Panc1 (cell line): ENCODE measurements at regions not wholly inside any gene's neighbourhood (a gene's known extent, or its start where the extent isn't known, plus 50 kb on each side); places are given as distances from the start of the nearest gene placed in this dataset.

Experiments
- ATAC-seq: fragments of 200-7000 bp; cut with Tn5 transposase; 2 replicates; pipeline ENCODE4 v1.9.1; 2020; ENCODE audit warnings: mild to moderate bottlenecking, moderate library complexity
- BruUV-seq: library from RNA; stranded (reverse); fragments of 400-500 nt; replicated peaks from 2 replicates; lab custom pipeline; 2021; lab: Mats Ljungman, UMichigan
- CTCF ChIA-PET: fragments of 300-600 bp; sonication (Branson Sonifier 250); formaldehyde crosslinking; loops from one replicate; lab custom pipeline; 2022; ENCODE audit warnings: antibody characterized with exemption; lab: Charles Lee
- POLR2A ChIA-PET: fragments of 300-600 bp; sonication (Branson Sonifier 250); formaldehyde crosslinking; loops from one replicate; lab custom pipeline; 2022; ENCODE audit warnings: antibody characterized with exemption; lab: Charles Lee
- DNase-seq: peaks from one replicate; pipeline ENCODE4 v3.0.0-alpha.2; 2010; ENCODE audit warnings: low read depth, low spot score
- H3K27ac ChIP-seq: 2 replicates; pipeline ENCODE4 v1.5.1; 2011; ENCODE audit warnings: mild to moderate bottlenecking, low read length, inconsistent platforms
- H3K27me3 ChIP-seq: fragments of 200-500 bp; sonication (Bioruptor generic); 2 replicates; pipeline ENCODE4 v1.6.0; 2014; ENCODE audit warnings: low read length, inconsistent platforms; ENCODE audit not compliant: control insufficient read depth, insufficient read depth
- H3K36me3 ChIP-seq: fragments of 200-500 bp; sonication (Bioruptor generic); 2 replicates; pipeline ENCODE4 v1.5.1; 2014; ENCODE audit warnings: inconsistent platforms, mild to moderate bottlenecking, low read length, moderate library complexity; ENCODE audit not compliant: control insufficient read depth, insufficient read depth
- H3K4me1 ChIP-seq: 2 replicates; pipeline ENCODE4 v1.5.1; 2011; ENCODE audit warnings: inconsistent platforms, mild to moderate bottlenecking, low read length, moderate library complexity; ENCODE audit not compliant: control insufficient read depth, insufficient read depth
- H3K4me3 ChIP-seq, 2 experiments: 2 replicates each; pipeline ENCODE4 v1.5.1; 2011 to 2012; ENCODE audit warnings: low read depth in 2 of 2, low read length in 2 of 2, mild to moderate bottlenecking in 2 of 2, inconsistent platforms in 1 of 2, moderate library complexity in 1 of 2
- H3K9me3 ChIP-seq: fragments of 200-500 bp; sonication (Bioruptor generic); 2 replicates; pipeline ENCODE4 v1.5.1; 2014; ENCODE audit warnings: low read depth, mild to moderate bottlenecking, inconsistent platforms, low read length, moderate library complexity; ENCODE audit not compliant: control insufficient read depth, insufficient read depth
- CTCF ChIP-seq: fragments of 450-650 bp; IDR thresholded peaks from 2 replicates; pipeline ENCODE4 v1.5.1; 2017; ENCODE audit warnings: mild to moderate bottlenecking
- POLR2AphosphoS5 ChIP-seq: IDR thresholded peaks from 2 replicates; pipeline ENCODE4 v1.6.1; 2012; ENCODE audit warnings: mild to moderate bottlenecking, low read depth, low read length, moderate library complexity
- REST ChIP-seq, 2 experiments: IDR thresholded peaks; 2 replicates each; pipeline ENCODE4 v1.6.1; 2011 to 2012; ENCODE audit warnings: low read depth in 2 of 2, control low read depth in 1 of 2, low read length in 1 of 2, mild to moderate bottlenecking in 1 of 2, moderate library complexity in 1 of 2; ENCODE audit not compliant: insufficient read depth in 1 of 2
- SIN3A ChIP-seq: IDR thresholded peaks from 2 replicates; pipeline ENCODE4 v1.6.1; 2012; ENCODE audit warnings: low read depth, mild to moderate bottlenecking, low read length, moderate library complexity, borderline replicate concordance; ENCODE audit not compliant: insufficient read depth
- TCF7L2 ChIP-seq: IDR thresholded peaks from 2 replicates; pipeline ENCODE4 v1.6.1; 2011; ENCODE audit warnings: mild to moderate bottlenecking, low read depth, low read length, inconsistent platforms
- in situ Hi-C: cut with HindIII; loops from 2 replicates; pipeline ENCODE4 v1.10.0; 2016; ENCODE audit warnings: low sequenced_read_pairs, low pct_unique_long_range_greater_than_20kb
- intact Hi-C: fragments of 100-400 bp; cut with micrococcal nuclease; formaldehyde crosslinking; loops from one replicate; pipeline ENCODE4 v1.10.0; 2022; ENCODE audit not compliant: unreplicated experiment

- no peak for TF ChIP-seq REST (IDR thresholded peaks at IDR 0.05; ENCODE audit: insufficient read depth in 1 of 2, low read depth in 2 of 2, low read length in 1 of 2)
- TF ChIP-seq CTCF, result no peak
- TF ChIP-seq SIN3A, result no peak
- no peak for TF ChIP-seq POLR2AphosphoS5
- no peak for TF ChIP-seq TCF7L2
Observed at GRCh38 chr10:33602278-33602677, 267.8 kb upstream of the NRP1 start.

GRCh38 chr10:33600381-33600780 is 265.9 kb upstream of the NRP1 start:
- intact Hi-C loops, result no loop called here
- DNase-seq (no peak), ATAC-seq (no peak)
- no TSS peak for BruUV-seq
- Histone ChIP-seq H3K9me3 (no peaks in the 10 kb centered on the region), H3K27me3 (no peaks in the 10 kb centered on the region), H3K36me3 (no peaks in the 10 kb centered on the region), H3K4me3 (no peak overlapping the region), H3K27ac (no peak overlapping the region), H3K4me1 (no peaks in the 10 kb centered on the region)
- CTCF ChIA-PET, result no interaction called here
- TF ChIP-seq SIN3A, result no peak
- TF ChIP-seq TCF7L2, result no peak
- TF ChIP-seq REST (IDR thresholded peaks at IDR 0.05; ENCODE audit: insufficient read depth in 1 of 2, low read depth in 2 of 2, low read length in 1 of 2), result no peak
- TF ChIP-seq POLR2AphosphoS5, result no peak
- no peak for TF ChIP-seq CTCF
- POLR2A ChIA-PET, result no interaction called here
- in situ Hi-C loops, result no loop called here

More at GRCh38 chr10:33602278-33602677, 267.8 kb upstream of the NRP1 start:
- H3K9me3 ChIP-seq, result no peaks in the 10 kb centered on the region
- no peak overlapping the region for H3K27ac ChIP-seq
- intact Hi-C loops (no loop called here), in situ Hi-C loops (no loop called here)
- H3K4me1 ChIP-seq, result no peaks in the 10 kb centered on the region
- no TSS peak for BruUV-seq
- DNase-seq (no peak), ATAC-seq (no peak)
- H3K4me3 ChIP-seq, result no peak overlapping the region
- no peaks in the 10 kb centered on the region for H3K27me3 ChIP-seq
- H3K36me3 ChIP-seq, result no peaks in the 10 kb centered on the region
- ChIA-PET CTCF (no interaction called here), POLR2A (no interaction called here)
